Neural progenitor cell (in vitro differentiated cells): ENCODE measurements at regions not wholly inside any gene's neighbourhood (a gene's known extent, or its start where the extent isn't known, plus 50 kb on each side); places are given as distances from the start of the nearest gene placed in this dataset.

Experiments used
- DNase-seq: peaks from one replicate; pipeline ENCODE4 v3.0.0-alpha.2; 2016; ENCODE audit warnings: low spot score
- H2AFZ ChIP-seq: fragments of 200-600 bp; sonication (generic); replicated peaks from 2 replicates; pipeline ENCODE4 v1.6.1; 2016; ENCODE audit warnings: antibody characterized with exemption
- H3F3A ChIP-seq: fragments of 200-600 bp; sonication (generic); 2 replicates; pipeline ENCODE4 v1.6.1; 2016; ENCODE audit warnings: antibody characterized with exemption, low read depth
- H3K27ac ChIP-seq: fragments of 200-600 bp; sonication (generic); 2 replicates; pipeline ENCODE4 v1.5.1; 2016; ENCODE audit warnings: mild to moderate bottlenecking
- H3K27me3 ChIP-seq: fragments of 200-600 bp; sonication (generic); 2 replicates; pipeline ENCODE4 v1.6.1; 2016; ENCODE audit warnings: mild to moderate bottlenecking, moderate library complexity
- H3K36me3 ChIP-seq: fragments of 200-600 bp; sonication (generic); 2 replicates; pipeline ENCODE4 v1.5.1; 2016
- H3K4me1 ChIP-seq: fragments of 200-600 bp; sonication (generic); 2 replicates; pipeline ENCODE4 v1.6.1; 2016; ENCODE audit warnings: mixed run types
- H3K4me2 ChIP-seq: fragments of 200-600 bp; sonication (generic); 2 replicates; pipeline ENCODE4 v1.6.1; 2016
- H3K4me3 ChIP-seq: fragments of 200-600 bp; sonication (generic); 2 replicates; pipeline ENCODE4 v1.5.1; 2016
- H3K79me2 ChIP-seq: fragments of 200-600 bp; sonication (generic); 2 replicates; pipeline ENCODE4 v1.6.1; 2016; ENCODE audit warnings: low read depth
- H3K9ac ChIP-seq: fragments of 200-600 bp; sonication (generic); 2 replicates; pipeline ENCODE4 v1.6.1; 2016
- H3K9me3 ChIP-seq: fragments of 200-600 bp; sonication (generic); 2 replicates; pipeline ENCODE4 v1.5.1; 2016; ENCODE audit warnings: low read depth
- H4K20me1 ChIP-seq: fragments of 200-600 bp; sonication (generic); 2 replicates; pipeline ENCODE4 v1.6.1; 2016; ENCODE audit warnings: low read depth
- H3K27ac Mint-ChIP-seq: 3 replicates; pipeline ENCODE4 v1.8.0; 2021; ENCODE audit warnings: mixed read lengths
- H3K27me3 Mint-ChIP-seq: 2 replicates; pipeline ENCODE4 v1.8.0; 2022; ENCODE audit warnings: low read depth, mild to moderate bottlenecking, inconsistent platforms, moderate library complexity, mixed read lengths; ENCODE audit not compliant: insufficient read depth
- H3K36me3 Mint-ChIP-seq: 3 replicates; pipeline ENCODE4 v1.8.0; 2021; ENCODE audit warnings: mixed read lengths
- H3K4me1 Mint-ChIP-seq: 3 replicates; pipeline ENCODE4 v1.8.0; 2021; ENCODE audit warnings: mixed read lengths
- H3K4me3 Mint-ChIP-seq: 3 replicates; pipeline ENCODE4 v1.8.0; 2021; ENCODE audit warnings: mild to moderate bottlenecking, moderate library complexity, mixed read lengths
- H3K9me3 Mint-ChIP-seq: 3 replicates; pipeline ENCODE4 v1.8.0; 2020; ENCODE audit warnings: mixed read lengths
- EZH2 ChIP-seq: fragments of 200-600 bp; sonication (generic); IDR thresholded peaks from 2 replicates; pipeline ENCODE4 v1.6.1; 2017; ENCODE audit warnings: antibody characterized with exemption, mild to moderate bottlenecking, moderate library complexity
- EZH2phosphoT487 ChIP-seq: fragments of 200-600 bp; sonication (generic); IDR thresholded peaks from 2 replicates; pipeline ENCODE4 v1.6.1; 2017; ENCODE audit warnings: antibody characterized with exemption
- TF ChIP-seq, protein P1 (sequence below): fragments of 200-600 bp; sonication (generic); IDR thresholded peaks from 2 replicates; pipeline ENCODE4 v1.5.1; 2017; ENCODE audit warnings: antibody characterized with exemption, mild to moderate bottlenecking

DNA sequence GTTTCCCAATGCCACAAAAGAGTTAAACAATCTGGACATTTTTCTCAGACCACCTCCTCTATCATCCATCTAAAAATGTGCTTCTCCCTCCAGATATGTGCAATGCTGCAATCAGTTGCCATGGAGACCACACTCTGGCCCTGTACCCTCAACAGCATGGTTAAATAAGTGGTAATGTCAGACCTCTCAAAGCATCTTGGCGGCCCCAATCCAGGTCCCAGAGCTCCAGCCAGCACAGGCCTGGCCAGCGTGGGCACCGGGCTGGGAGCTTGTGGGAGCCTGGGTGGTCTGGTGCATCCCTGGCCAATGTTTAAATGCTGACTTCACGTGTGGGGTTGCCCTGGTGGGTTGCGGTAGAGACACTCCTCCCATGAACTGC is 362.9 kb upstream of the ZNF32 start:
- H3K27ac Mint-ChIP-seq = no peak overlapping the region
- Histone ChIP-seq H3K27me3 (no peaks in the 10 kb centered on the region), H3K4me2 (no peak overlapping the region), H3K9me3 (no peaks in the 10 kb centered on the region), H3K36me3 (no peaks in the 10 kb centered on the region), H3K4me3 (no peak overlapping the region), H3K79me2 (no peaks in the 10 kb centered on the region), H3K4me1 (no peaks in the 10 kb centered on the region), H3K9ac (no peak overlapping the region), H2AFZ (no peak overlapping the region), H3K27ac (no peak overlapping the region), H3F3A (no peaks in the 10 kb centered on the region), H4K20me1 (no peaks in the 10 kb centered on the region)
- H3K4me1 Mint-ChIP-seq = peaks cover 18% of the 10 kb centered on the region
- TF ChIP-seq, protein P1, sequence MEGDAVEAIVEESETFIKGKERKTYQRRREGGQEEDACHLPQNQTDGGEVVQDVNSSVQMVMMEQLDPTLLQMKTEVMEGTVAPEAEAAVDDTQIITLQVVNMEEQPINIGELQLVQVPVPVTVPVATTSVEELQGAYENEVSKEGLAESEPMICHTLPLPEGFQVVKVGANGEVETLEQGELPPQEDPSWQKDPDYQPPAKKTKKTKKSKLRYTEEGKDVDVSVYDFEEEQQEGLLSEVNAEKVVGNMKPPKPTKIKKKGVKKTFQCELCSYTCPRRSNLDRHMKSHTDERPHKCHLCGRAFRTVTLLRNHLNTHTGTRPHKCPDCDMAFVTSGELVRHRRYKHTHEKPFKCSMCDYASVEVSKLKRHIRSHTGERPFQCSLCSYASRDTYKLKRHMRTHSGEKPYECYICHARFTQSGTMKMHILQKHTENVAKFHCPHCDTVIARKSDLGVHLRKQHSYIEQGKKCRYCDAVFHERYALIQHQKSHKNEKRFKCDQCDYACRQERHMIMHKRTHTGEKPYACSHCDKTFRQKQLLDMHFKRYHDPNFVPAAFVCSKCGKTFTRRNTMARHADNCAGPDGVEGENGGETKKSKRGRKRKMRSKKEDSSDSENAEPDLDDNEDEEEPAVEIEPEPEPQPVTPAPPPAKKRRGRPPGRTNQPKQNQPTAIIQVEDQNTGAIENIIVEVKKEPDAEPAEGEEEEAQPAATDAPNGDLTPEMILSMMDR = no peak
- TF ChIP-seq EZH2phosphoT487 (no peak), EZH2 (no peak)
- H3K27me3 Mint-ChIP-seq = peaks cover 7% of the 10 kb centered on the region
- no peak overlapping the region for H3K4me3 Mint-ChIP-seq
- H3K36me3 Mint-ChIP-seq = no peaks in the 10 kb centered on the region
- no peaks in the 10 kb centered on the region for H3K9me3 Mint-ChIP-seq
- no peak for DNase-seq

DNA sequence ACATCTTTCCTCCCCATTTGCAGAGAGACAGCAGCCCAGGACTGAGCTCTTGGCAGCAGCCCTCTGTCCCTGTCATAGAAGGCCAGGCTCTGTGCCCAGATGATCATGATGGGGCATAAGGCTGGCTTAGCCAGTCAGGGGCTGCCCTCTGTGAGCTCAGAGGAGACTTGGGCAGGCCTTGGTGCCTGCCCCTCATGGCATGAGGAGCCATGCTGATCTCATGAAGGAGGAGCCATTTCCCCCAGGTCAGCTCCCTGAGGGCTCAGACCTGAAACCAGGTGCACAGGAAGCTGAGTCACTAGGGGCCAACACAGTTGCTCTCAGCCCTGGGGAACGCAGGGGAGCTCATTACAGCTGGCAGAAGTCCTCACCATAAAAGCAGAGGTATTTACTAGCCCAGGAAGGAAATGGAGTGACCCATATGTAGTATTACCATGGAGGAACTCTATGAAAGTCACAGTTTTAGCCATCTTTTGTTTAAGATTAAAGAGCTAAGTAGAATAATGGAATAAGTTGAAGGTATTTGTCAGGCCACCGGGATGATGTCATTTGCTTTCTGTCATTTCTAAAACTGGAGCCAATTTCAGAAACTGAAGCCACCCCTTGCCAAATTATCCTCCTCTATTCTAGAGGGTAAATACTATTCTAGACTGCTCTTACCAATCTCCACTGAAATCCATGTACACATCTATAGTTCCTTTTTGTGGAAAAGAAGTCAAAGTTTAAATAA is 362.4 kb upstream of the ZNF32 start:
- Mint-ChIP-seq H3K4me1 (peaks cover 18% of the 10 kb centered on the region), H3K4me3 (no peak overlapping the region), H3K9me3 (no peaks in the 10 kb centered on the region), H3K36me3 (no peaks in the 10 kb centered on the region), H3K27me3 (peaks cover 7% of the 10 kb centered on the region), H3K27ac (no peak overlapping the region)
- DNase-seq = no peak
- Histone ChIP-seq H3K4me1 (no peaks in the 10 kb centered on the region), H3K36me3 (no peaks in the 10 kb centered on the region), H3K79me2 (no peaks in the 10 kb centered on the region), H3K4me3 (no peak overlapping the region), H3K27ac (no peak overlapping the region), H2AFZ (no peak overlapping the region), H3K9me3 (no peaks in the 10 kb centered on the region), H3K4me2 (no peak overlapping the region), H3K27me3 (no peaks in the 10 kb centered on the region), H3F3A (no peaks in the 10 kb centered on the region), H4K20me1 (no peaks in the 10 kb centered on the region), H3K9ac (no peak overlapping the region)
- TF ChIP-seq, protein P1 = no peak
- TF ChIP-seq EZH2phosphoT487 (no peak), EZH2 (no peak)

DNA sequence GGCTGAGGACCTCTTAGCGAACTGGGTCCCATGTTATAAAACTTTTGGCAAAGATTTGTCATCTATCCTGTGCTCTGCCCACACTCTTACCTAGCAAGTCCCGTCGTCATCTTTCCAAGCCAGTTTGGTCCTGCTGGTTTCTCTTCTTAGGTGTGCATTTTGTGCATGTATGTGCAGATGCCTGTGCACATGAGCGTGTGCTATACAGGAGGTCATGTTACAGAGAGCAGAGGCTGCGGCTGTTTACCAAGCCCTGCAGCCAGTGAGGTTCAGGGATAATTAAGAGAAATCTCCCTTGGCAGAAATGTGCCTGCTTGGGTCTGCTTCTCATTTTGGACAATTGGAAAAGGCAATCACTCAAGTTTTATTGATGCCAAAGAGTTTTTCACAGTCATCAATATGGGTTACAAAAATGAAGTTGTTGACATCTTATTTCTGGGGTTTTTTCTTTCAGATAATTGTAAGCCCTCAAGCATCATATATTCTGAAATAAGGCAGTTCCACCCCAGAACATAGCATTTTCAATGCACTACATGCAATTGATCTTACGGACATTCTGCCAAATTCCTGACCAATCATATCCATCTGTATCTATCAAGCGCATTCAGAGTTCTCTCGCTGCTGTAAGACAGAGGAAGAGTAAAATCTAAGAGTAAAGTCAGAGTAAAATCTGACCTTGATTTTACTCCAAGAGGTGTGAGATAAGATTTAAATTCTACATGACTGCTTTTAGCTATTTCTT is 361.4 kb upstream of the ZNF32 start:
- TF ChIP-seq, protein P1 = no peak
- TF ChIP-seq EZH2 = no peak
- TF ChIP-seq EZH2phosphoT487 = no peak
- no peak for DNase-seq
- H3K4me3 Mint-ChIP-seq = no peak overlapping the region

More for the DNA sequence above, 361.4 kb upstream of the ZNF32 start:
- Mint-ChIP-seq H3K27ac (no peak overlapping the region), H3K36me3 (no peaks in the 10 kb centered on the region), H3K4me1 (peaks cover 18% of the 10 kb centered on the region), H3K9me3 (no peaks in the 10 kb centered on the region), H3K27me3 (peaks cover 5% of the 10 kb centered on the region)
- Histone ChIP-seq H3F3A (no peaks in the 10 kb centered on the region), H3K9me3 (no peaks in the 10 kb centered on the region), H3K27me3 (no peaks in the 10 kb centered on the region), H3K79me2 (no peaks in the 10 kb centered on the region), H3K27ac (no peak overlapping the region), H2AFZ (no peak overlapping the region), H4K20me1 (no peaks in the 10 kb centered on the region), H3K36me3 (no peaks in the 10 kb centered on the region), H3K4me2 (no peak overlapping the region), H3K9ac (no peak overlapping the region), H3K4me1 (no peaks in the 10 kb centered on the region), H3K4me3 (no peak overlapping the region)
